22Rv1 (cell line): ENCODE measurements at regions not wholly inside any gene's neighbourhood (a gene's known extent, or its start where the extent isn't known, plus 50 kb on each side); places are given as distances from the start of the nearest gene placed in this dataset.

Experiments
- ZFX ChIP-seq: fragments of 450-650 bp; IDR thresholded peaks from 2 replicates; pipeline ENCODE4 v1.6.1; 2017; ENCODE audit warnings: antibody characterized with exemption, borderline replicate concordance
- TF ChIP-seq, protein P1 (sequence below): fragments of 450-650 bp; IDR thresholded peaks from 2 replicates; pipeline ENCODE4 v1.5.1; 2017; ENCODE audit warnings: mild to moderate bottlenecking

- TF ChIP-seq, protein P1, sequence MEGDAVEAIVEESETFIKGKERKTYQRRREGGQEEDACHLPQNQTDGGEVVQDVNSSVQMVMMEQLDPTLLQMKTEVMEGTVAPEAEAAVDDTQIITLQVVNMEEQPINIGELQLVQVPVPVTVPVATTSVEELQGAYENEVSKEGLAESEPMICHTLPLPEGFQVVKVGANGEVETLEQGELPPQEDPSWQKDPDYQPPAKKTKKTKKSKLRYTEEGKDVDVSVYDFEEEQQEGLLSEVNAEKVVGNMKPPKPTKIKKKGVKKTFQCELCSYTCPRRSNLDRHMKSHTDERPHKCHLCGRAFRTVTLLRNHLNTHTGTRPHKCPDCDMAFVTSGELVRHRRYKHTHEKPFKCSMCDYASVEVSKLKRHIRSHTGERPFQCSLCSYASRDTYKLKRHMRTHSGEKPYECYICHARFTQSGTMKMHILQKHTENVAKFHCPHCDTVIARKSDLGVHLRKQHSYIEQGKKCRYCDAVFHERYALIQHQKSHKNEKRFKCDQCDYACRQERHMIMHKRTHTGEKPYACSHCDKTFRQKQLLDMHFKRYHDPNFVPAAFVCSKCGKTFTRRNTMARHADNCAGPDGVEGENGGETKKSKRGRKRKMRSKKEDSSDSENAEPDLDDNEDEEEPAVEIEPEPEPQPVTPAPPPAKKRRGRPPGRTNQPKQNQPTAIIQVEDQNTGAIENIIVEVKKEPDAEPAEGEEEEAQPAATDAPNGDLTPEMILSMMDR, result no peak
- TF ChIP-seq ZFX, result no peak
Observed at GRCh38 chr10:90450797-90451196, 407.0 kb downstream of the HTR7 start.
